ENCODE measurements at regions not wholly inside any gene's neighbourhood (a gene's known extent, or its start where the extent isn't known, plus 50 kb on each side); places are given as distances from the start of the nearest gene placed in this dataset.
A peak's percentile ranks its signal among the peaks of the same experiment; 100 is the strongest.
"Not testable (repeated sequence)": the region's sequence is repeated elsewhere in the genome, so short reads cannot be mapped to it uniquely, and the experiment has no call there.

GRCh38 chr7:3148471-3148870 lies 104.8 kb upstream of the CARD11 start:
- H3K27me3 Mint-ChIP-seq; H3K27ac Mint-ChIP-seq; ATAC-seq (ENCODE audit: low read depth); H3K9me3 Mint-ChIP-seq; DNase-seq (ENCODE audit: low spot score in 2 of 2); H3K4me3 Mint-ChIP-seq; H3K36me3 Mint-ChIP-seq: not testable (repeated sequence)
- peaks cover 23% of the 10 kb centered on the region for H3K4me1 Mint-ChIP-seq

- Mint-ChIP-seq H3K9me3 (no peaks in the 10 kb centered on the region), H3K4me1 (peaks cover 27% of the 10 kb centered on the region), H3K27ac (peak overlapping the region; percentile 58), H3K36me3 (no peaks in the 10 kb centered on the region), H3K27me3 (peaks cover 5% of the 10 kb centered on the region), H3K4me3 (no peak overlapping the region)
- DNase-seq (ENCODE audit: low spot score in 2 of 2) (no peak), ATAC-seq (ENCODE audit: low read depth) (no peak)
These were observed 105.7 kb upstream of the CARD11 start for GRCh38 chr7:3149231-3149995.

GRCh38 chr7:3150027-3150426 lies 106.4 kb upstream of the CARD11 start:
- ATAC-seq (ENCODE audit: low read depth): peak; percentile 75
- H3K4me1 Mint-ChIP-seq: peaks cover 34% of the 10 kb centered on the region
- no peak overlapping the region for H3K4me3 Mint-ChIP-seq
- no peaks in the 10 kb centered on the region for H3K36me3 Mint-ChIP-seq
- H3K27me3 Mint-ChIP-seq: peaks cover 5% of the 10 kb centered on the region
- DNase-seq (ENCODE audit: low spot score in 2 of 2): no peak
- H3K9me3 Mint-ChIP-seq: no peaks in the 10 kb centered on the region
- peak overlapping the region; percentile 58 for H3K27ac Mint-ChIP-seq

- Mint-ChIP-seq H3K4me1 (peaks cover 34% of the 10 kb centered on the region), H3K27me3 (peaks cover 3% of the 10 kb centered on the region), H3K27ac (peak overlapping the region; percentile 29), H3K4me3 (no peak overlapping the region), H3K9me3 (no peaks in the 10 kb centered on the region), H3K36me3 (no peaks in the 10 kb centered on the region)
- DNase-seq (ENCODE audit: low spot score in 2 of 2) (no peak), ATAC-seq (ENCODE audit: low read depth) (peak; percentile 42)
These were observed 108.1 kb upstream of the CARD11 start for GRCh38 chr7:3151784-3152183.

GRCh38 chr7:3152714-3153113 lies 109.0 kb upstream of the CARD11 start:
- Mint-ChIP-seq H3K4me3 (no peak overlapping the region), H3K27me3 (peaks cover 3% of the 10 kb centered on the region), H3K9me3 (no peaks in the 10 kb centered on the region), H3K27ac (no peak overlapping the region), H3K36me3 (no peaks in the 10 kb centered on the region), H3K4me1 (peaks cover 34% of the 10 kb centered on the region)
- no peak for ATAC-seq (ENCODE audit: low read depth)
- DNase-seq (ENCODE audit: low spot score in 2 of 2): no peak

GRCh38 chr7:3153118-3153517 lies 109.5 kb upstream of the CARD11 start:
- no peak for ATAC-seq (ENCODE audit: low read depth)
- H3K4me3 Mint-ChIP-seq: no peak overlapping the region
- peaks cover 34% of the 10 kb centered on the region for H3K4me1 Mint-ChIP-seq
- H3K36me3 Mint-ChIP-seq: no peaks in the 10 kb centered on the region
- no peak for DNase-seq (ENCODE audit: low spot score in 2 of 2)
- H3K27me3 Mint-ChIP-seq: peaks cover 3% of the 10 kb centered on the region
- H3K27ac Mint-ChIP-seq: no peak overlapping the region
- H3K9me3 Mint-ChIP-seq: no peaks in the 10 kb centered on the region

GRCh38 chr7:3154317-3154716 lies 110.7 kb upstream of the CARD11 start:
- Mint-ChIP-seq H3K27me3 (peaks cover 3% of the 10 kb centered on the region), H3K4me3 (no peak overlapping the region), H3K36me3 (no peaks in the 10 kb centered on the region), H3K9me3 (no peaks in the 10 kb centered on the region), H3K4me1 (peaks cover 34% of the 10 kb centered on the region), H3K27ac (peak overlapping the region; percentile 21)
- no peak for DNase-seq (ENCODE audit: low spot score in 2 of 2)
- ATAC-seq (ENCODE audit: low read depth): no peak

GRCh38 chr7:3154881-3155494 lies 111.3 kb upstream of the CARD11 start:
- H3K27ac Mint-ChIP-seq: peak overlapping the region; percentile 21
- peaks cover 2% of the 10 kb centered on the region for H3K27me3 Mint-ChIP-seq
- peak; percentile 56 to 63 for DNase-seq (ENCODE audit: low spot score in 2 of 2)
- H3K4me1 Mint-ChIP-seq: peaks cover 30% of the 10 kb centered on the region
- no peaks in the 10 kb centered on the region for H3K9me3 Mint-ChIP-seq
- no peak overlapping the region for H3K4me3 Mint-ChIP-seq
- peak; percentile 38 for ATAC-seq (ENCODE audit: low read depth)
- no peaks in the 10 kb centered on the region for H3K36me3 Mint-ChIP-seq

GRCh38 chr7:3156508-3156907 lies 112.8 kb upstream of the CARD11 start:
- no peaks in the 10 kb centered on the region for H3K36me3 Mint-ChIP-seq
- H3K27me3 Mint-ChIP-seq: peaks cover 4% of the 10 kb centered on the region
- no peak for ATAC-seq (ENCODE audit: low read depth)
- H3K4me1 Mint-ChIP-seq: peaks cover 22% of the 10 kb centered on the region
- H3K9me3 Mint-ChIP-seq: no peaks in the 10 kb centered on the region
- H3K4me3 Mint-ChIP-seq: no peak overlapping the region
- no peak for DNase-seq (ENCODE audit: low spot score in 2 of 2)
- H3K27ac Mint-ChIP-seq: no peak overlapping the region

GRCh38 chr7:3157566-3158287 lies 114.1 kb upstream of the CARD11 start:
- peaks cover 12% of the 10 kb centered on the region for H3K4me1 Mint-ChIP-seq

GRCh38 chr7:3158341-3158760 lies 114.7 kb upstream of the CARD11 start:
- H3K27ac Mint-ChIP-seq: no peak overlapping the region
- ATAC-seq (ENCODE audit: low read depth): no peak

More at GRCh38 chr7:3157566-3158287, 114.1 kb upstream of the CARD11 start:
- Mint-ChIP-seq H3K9me3 (no peaks in the 10 kb centered on the region), H3K36me3 (no peaks in the 10 kb centered on the region), H3K27me3 (peaks cover 2% of the 10 kb centered on the region), H3K4me3 (no peak overlapping the region), H3K27ac (no peak overlapping the region)
- ATAC-seq (ENCODE audit: low read depth): no peak
- DNase-seq (ENCODE audit: low spot score in 2 of 2): no peak

GRCh38 chr7:3159039-3159438 lies 115.4 kb upstream of the CARD11 start:
- no peak for DNase-seq (ENCODE audit: low spot score in 2 of 2)
- Mint-ChIP-seq H3K4me3 (no peak overlapping the region), H3K27me3 (peaks cover 2% of the 10 kb centered on the region), H3K4me1 (peaks cover 8% of the 10 kb centered on the region), H3K9me3 (no peaks in the 10 kb centered on the region), H3K36me3 (no peaks in the 10 kb centered on the region), H3K27ac (no peak overlapping the region)
- ATAC-seq (ENCODE audit: low read depth): no peak

More at GRCh38 chr7:3158341-3158760, 114.7 kb upstream of the CARD11 start:
- no peaks in the 10 kb centered on the region for H3K36me3 Mint-ChIP-seq
- H3K4me3 Mint-ChIP-seq: no peak overlapping the region
- DNase-seq (ENCODE audit: low spot score in 2 of 2): no peak
- peaks cover 2% of the 10 kb centered on the region for H3K27me3 Mint-ChIP-seq
- H3K4me1 Mint-ChIP-seq: peaks cover 11% of the 10 kb centered on the region
- H3K9me3 Mint-ChIP-seq: no peaks in the 10 kb centered on the region

- Mint-ChIP-seq H3K4me3 (no peak overlapping the region), H3K9me3 (no peaks in the 10 kb centered on the region)
- no peak for ATAC-seq (ENCODE audit: low read depth)
These were observed 115.8 kb upstream of the CARD11 start for GRCh38 chr7:3159445-3159844.

GRCh38 chr7:3159926-3160325 lies 116.3 kb upstream of the CARD11 start:
- H3K27me3 Mint-ChIP-seq; DNase-seq (ENCODE audit: low spot score in 2 of 2); H3K4me1 Mint-ChIP-seq; H3K9me3 Mint-ChIP-seq; H3K27ac Mint-ChIP-seq; H3K36me3 Mint-ChIP-seq; ATAC-seq (ENCODE audit: low read depth); H3K4me3 Mint-ChIP-seq: not testable (repeated sequence)

More at GRCh38 chr7:3159445-3159844, 115.8 kb upstream of the CARD11 start:
- no peaks in the 10 kb centered on the region for H3K36me3 Mint-ChIP-seq
- no peak overlapping the region for H3K27ac Mint-ChIP-seq
- peaks cover 5% of the 10 kb centered on the region for H3K27me3 Mint-ChIP-seq
- no peak for DNase-seq (ENCODE audit: low spot score in 2 of 2)
- H3K4me1 Mint-ChIP-seq: peaks cover 6% of the 10 kb centered on the region

Data from memory B cell (primary cell).